Fibroblast of pulmonary artery (primary cell): ENCODE measurements at regions not wholly inside any gene's neighbourhood (a gene's known extent, or its start where the extent isn't known, plus 50 kb on each side); places are given as distances from the start of the nearest gene placed in this dataset.

ENCODE experiments used
- DNase-seq: peaks from one replicate; pipeline ENCODE4 v3.0.0-alpha.2; 2010; ENCODE audit warnings: low read depth
- H3K4me3 ChIP-seq: replicated peaks from 2 replicates; pipeline ENCODE4 v1.5.1; 2011; ENCODE audit warnings: low read depth, mild to moderate bottlenecking, control low read depth, low read length, moderate library complexity
- TF ChIP-seq, protein P1 (sequence below): IDR thresholded peaks from 2 replicates; pipeline ENCODE4 v1.5.1; 2011; ENCODE audit warnings: mild to moderate bottlenecking, control low read depth, low read length, inconsistent platforms; ENCODE audit errors: missing control alignments

DNA sequence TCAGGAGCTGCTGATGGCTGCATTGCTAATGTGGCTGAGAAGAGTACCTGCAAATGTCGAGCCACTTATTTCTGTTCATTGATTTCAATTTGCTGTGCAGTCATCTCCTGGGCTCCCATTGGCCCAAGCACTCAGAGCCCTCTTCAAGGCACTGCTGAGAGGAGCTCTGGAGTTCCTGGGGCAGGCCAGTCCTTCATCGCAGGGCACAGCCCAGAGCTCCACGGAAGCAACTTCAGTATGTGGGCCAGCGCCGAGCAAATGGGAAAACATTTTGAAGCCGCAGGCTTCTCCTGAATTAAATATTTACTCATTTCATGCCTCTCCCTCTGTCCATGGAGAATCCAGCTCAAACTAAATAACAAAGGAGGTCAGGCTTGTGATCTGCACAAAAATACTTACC, 383.3 kb downstream of the BCOR start:
- no peak overlapping the region for H3K4me3 ChIP-seq
- no peak for DNase-seq
- TF ChIP-seq, protein P1, sequence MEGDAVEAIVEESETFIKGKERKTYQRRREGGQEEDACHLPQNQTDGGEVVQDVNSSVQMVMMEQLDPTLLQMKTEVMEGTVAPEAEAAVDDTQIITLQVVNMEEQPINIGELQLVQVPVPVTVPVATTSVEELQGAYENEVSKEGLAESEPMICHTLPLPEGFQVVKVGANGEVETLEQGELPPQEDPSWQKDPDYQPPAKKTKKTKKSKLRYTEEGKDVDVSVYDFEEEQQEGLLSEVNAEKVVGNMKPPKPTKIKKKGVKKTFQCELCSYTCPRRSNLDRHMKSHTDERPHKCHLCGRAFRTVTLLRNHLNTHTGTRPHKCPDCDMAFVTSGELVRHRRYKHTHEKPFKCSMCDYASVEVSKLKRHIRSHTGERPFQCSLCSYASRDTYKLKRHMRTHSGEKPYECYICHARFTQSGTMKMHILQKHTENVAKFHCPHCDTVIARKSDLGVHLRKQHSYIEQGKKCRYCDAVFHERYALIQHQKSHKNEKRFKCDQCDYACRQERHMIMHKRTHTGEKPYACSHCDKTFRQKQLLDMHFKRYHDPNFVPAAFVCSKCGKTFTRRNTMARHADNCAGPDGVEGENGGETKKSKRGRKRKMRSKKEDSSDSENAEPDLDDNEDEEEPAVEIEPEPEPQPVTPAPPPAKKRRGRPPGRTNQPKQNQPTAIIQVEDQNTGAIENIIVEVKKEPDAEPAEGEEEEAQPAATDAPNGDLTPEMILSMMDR, result no peak

DNA sequence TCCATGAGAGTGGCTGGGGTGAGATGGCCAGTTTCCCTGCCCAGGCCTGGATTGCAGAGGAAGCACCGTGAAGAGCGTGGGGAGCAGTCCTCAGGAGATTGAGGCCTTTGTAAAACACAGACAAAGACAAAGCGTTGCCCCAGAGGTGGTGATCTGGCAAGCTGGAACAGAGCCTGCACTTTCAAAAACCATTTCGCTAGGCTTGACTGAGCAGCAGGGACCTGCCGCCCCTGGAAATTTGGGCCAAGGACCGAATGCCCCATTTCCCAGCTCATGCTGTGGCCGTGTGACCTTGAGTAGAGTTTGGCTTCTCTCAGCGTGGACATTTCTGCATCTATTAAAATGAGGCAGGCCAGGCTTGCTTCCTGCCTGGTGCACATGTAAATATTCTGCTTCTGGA, 381.4 kb downstream of the BCOR start:
- TF ChIP-seq, protein P1, result no peak

DNA sequence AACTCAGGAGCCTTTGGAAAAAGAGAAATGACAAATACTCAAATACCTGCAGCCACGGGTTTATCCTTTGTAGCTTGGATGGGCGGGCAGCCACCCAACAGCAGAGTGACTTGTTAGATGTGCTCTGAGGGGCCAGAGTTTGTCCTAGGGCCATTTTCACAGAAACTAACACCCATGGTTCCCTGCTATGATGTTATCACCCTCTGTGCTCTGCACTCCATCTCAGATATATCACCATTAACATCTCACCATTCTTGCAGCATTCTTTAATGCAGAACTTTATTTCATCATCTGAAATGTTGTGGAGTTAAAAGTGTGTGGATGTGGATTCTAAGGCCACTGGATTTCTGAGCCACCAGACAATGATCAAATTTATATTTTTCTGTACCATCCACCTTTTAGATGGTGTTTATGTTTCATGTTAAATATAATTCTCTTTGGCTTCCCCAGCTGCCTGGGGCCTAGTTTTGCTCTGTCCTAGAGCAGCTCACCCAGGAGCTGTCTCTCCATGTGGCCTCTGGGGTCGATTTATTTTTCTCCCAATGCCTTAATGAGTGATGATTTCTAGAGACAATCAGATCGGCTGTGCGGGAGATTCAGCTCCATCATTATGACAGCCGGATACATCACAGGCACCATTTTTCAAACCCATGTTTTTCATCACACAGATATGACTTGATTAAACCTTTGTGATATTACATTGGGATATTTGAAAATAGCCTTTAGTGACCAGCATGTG, 380.8 kb downstream of the BCOR start:
- TF ChIP-seq, protein P1, result no peak

More for the DNA sequence above, 381.4 kb downstream of the BCOR start:
- no peak for DNase-seq
- no peak overlapping the region for H3K4me3 ChIP-seq

DNA sequence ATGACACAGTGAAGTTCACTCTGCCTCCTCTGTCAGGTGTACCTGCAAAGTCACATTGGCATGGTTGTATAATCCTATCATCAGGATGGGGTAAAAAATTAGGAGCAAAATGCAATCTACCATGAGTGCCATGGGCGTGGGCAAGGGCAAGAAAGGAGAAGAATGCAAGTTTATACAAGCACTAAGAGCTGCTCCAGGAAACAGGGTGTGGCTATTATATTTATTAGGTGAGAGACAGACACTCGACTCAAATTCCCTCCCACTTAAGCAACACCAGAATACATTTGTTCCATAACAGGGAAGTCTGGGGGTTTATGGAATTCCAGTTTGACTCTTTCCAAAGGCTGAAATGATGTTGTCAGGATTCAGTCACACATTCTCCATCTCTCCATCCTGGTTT, 378.8 kb downstream of the BCOR start:
- no peak for DNase-seq
- no peak overlapping the region for H3K4me3 ChIP-seq
- TF ChIP-seq, protein P1, result no peak

More for the DNA sequence above, 380.8 kb downstream of the BCOR start:
- DNase-seq, result no peak
- no peak overlapping the region for H3K4me3 ChIP-seq

DNA sequence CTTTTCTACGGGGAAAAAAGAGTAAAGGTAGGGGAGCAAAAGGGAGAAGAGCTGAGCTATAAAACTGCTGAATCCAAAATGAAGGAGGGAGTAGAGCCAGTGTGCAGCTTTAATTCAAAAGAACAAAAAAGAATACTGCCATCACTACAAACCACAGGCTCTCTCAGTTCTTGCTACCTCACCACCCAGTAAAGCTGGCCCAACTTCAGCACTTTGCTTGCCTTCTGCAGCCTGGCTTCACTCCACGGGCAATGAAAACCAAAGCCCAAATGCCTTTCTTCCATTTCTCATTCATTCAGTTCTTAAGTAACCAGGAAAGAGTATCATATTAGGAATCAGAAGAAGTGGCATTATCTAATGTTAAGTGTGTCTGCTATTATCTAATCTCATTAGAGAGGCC, 376.8 kb downstream of the BCOR start:
- TF ChIP-seq, protein P1, result no peak
- DNase-seq, result no peak
- H3K4me3 ChIP-seq, result no peak overlapping the region

DNA sequence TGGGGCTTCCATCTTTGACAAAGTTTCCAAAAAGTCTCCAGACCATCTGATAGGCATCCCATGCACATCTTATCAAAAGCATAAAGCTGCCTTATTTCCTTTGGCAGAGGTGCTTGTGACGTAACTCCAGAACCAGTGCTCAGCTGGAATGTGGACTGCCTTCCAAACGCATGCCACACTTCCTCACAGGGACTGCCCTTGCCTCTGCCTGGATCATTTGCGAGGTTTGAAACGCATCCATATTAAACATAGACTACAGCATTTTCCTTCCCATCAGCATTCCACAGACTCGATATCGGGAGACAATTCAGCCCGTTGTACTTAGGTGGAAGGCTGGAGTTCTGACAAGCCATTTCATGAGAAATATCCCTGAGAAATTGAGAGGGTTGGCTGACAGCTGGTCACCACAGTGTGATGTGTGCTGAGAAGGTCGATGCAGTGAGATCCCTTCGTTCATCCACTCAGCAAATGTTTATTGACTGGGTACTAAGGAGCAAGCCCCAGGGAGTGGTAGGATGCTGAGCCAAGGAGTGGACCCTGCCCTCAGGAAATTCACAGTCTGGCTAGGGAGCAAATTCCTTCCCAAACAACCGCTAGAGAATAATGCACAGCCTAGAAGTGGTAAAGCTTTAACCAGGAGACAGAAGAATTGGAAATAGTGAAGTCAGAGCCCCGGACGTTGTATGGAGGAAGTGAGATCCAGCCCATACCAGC, 376.0 kb downstream of the BCOR start:
- H3K4me3 ChIP-seq, result no peak overlapping the region
- TF ChIP-seq, protein P1, result no peak
- peak; percentile 76 for DNase-seq
